Prostate gland (tissue), 2 donors: ENCODE measurements at regions not wholly inside any gene's neighbourhood (a gene's known extent, or its start where the extent isn't known, plus 50 kb on each side); places are given as distances from the start of the nearest gene placed in this dataset.

ENCODE experiments used
- CTCF ChIP-seq, 4 experiments: fragments of 200-600 bp in 2 of 4; fragments of 450-650 bp in 2 of 4; sonication (generic) in 2 of 4; IDR thresholded peaks; 1 replicate in 3 of 4; 2 replicates in 1 of 4; pipeline ENCODE4 v1.5.1; 2016 to 2019; ENCODE audit warnings: antibody characterized with exemption in 4 of 4, mild to moderate bottlenecking in 2 of 4, moderate library complexity in 2 of 4
- POLR2AphosphoS5 ChIP-seq: sonication (generic); formaldehyde crosslinking; IDR thresholded peaks from one replicate; pipeline ENCODE4 v1.6.1; 2017; ENCODE audit warnings: antibody characterized with exemption

DNA sequence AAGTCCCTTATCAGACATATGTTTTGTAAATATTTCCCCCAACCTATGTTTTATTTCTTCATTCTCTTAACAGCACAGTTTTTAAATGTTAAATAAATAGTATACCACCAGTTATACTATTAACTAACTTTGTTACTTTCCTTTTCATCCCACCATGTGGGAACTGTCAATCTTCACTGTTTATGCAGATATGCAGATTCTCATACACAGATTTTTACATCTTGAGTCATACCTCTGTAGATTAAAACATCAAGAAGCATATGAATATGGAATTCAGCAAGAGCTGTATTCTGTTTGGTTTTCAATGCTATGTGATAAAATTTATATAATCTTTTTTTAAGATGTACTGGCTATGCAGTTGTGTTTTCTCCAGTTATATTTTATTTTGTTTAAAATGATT, 566.3 kb downstream of the LIG4 start:
- TF ChIP-seq CTCF (IDR thresholded peaks at IDR 0.05), result no peak
- TF ChIP-seq POLR2AphosphoS5, result no peak
